Activated CD4-positive, CD25-positive, alpha-beta regulatory T cell (primary cell): ENCODE measurements at regions not wholly inside any gene's neighbourhood (a gene's known extent, or its start where the extent isn't known, plus 50 kb on each side); places are given as distances from the start of the nearest gene placed in this dataset.

Experiments
- DNase-seq, 4 experiments: peaks; one replicate each; lab custom pipeline; 2025; lab: John Stamatoyannopoulos, UW

GRCh38 chr4:43243433-43244116 is 351.1 kb downstream of the GRXCR1 start:
- DNase-seq: no peak

DNA sequence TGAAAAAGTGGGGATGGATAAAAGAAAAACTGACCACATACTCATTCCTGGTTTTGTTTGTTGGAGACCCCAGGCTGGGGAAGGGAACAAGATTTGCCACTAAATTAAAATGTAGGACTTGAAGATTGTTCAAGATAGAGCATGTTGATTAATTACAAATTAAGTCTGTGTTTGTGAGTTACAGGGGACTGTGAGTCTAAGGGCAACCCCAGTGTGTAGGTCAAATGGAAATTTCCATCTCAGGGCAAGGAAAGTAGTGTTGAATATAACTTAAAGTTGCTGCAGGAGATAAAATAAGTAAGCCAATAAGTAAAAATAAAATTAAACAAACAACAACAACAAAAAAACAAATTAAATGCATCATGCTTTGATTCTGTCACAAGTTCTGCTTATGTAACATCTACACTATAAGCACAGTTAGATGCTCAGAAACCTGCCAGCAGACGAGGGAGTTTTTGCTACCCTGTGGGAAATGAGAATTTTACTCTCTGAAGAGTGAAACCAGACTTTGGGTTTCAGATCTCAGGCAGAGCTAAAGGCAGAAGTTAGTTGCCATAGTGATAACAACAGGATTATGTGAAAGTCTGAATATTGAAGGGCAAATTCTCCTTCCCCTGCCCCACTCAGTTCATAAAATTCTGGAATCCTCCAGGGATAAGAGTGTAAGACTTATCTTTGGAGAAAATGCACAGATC is 352.3 kb downstream of the GRXCR1 start:
- no peak for DNase-seq

DNA sequence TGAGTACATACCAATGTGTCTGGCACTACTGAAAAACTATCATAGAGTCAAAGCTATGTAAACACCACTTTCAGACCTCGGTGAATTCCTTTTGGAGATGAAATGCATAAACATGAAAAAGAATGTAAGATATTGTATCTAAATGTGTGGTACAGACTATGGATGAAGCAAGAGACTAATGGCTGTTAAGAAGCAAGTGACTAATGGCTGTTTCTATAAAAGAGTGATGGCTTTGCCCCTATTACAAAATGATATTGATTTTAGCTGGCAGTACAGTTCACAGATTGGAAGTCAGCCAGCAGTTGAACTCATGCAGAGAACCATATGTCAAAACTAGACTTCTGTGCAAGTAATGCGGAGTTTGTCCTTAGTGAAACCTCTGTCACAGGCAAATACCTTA is 359.3 kb downstream of the GRXCR1 start:
- no peak for DNase-seq

- no peak for DNase-seq
Measured at GRCh38 chr4:43253541-43253940, 361.0 kb downstream of the GRXCR1 start.

GRCh38 chr4:43264730-43265129 is 372.2 kb downstream of the GRXCR1 start:
- no peak for DNase-seq

DNA sequence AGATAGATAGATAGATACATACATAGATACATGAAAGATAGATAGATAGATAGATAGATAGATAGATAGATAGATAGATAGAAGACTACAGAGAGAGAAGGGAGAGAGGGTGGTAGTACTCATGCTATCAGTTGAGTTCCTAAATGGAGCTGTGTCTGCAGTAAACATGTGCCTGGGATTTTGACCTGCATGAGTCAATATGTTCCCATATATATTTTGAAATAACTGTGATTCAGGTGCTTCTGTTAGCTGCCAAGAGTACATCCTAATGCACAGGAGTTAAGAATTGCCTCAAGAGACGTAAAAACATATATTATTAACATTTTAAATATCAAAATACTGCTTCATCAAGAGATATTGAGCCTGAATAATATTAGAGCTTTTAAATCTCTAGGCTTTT is 379.4 kb downstream of the GRXCR1 start:
- DNase-seq: no peak

GRCh38 chr4:43274376-43274775 is 381.9 kb downstream of the GRXCR1 start:
- DNase-seq: no peak

GRCh38 chr4:43275779-43276178 is 383.3 kb downstream of the GRXCR1 start:
- DNase-seq: no peak

DNA sequence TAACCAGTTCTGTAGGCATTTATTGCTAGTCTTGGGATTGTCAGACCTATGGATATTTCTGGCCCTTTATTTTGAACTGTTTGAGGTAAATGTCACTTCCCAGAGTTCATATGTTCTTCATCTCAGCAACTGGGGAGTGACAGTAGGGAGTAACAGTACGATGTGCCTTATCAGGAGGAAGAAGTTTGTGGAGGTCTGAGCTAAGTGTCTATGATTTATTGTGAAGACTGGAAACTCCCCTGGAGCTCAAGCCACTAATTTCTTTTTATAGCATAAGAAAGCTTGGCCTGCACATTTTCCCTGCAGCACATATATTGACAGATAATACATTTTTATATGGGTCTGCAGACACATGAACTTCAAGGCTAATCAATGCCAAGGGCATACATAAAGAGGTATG is 383.8 kb downstream of the GRXCR1 start:
- DNase-seq: no peak

DNA sequence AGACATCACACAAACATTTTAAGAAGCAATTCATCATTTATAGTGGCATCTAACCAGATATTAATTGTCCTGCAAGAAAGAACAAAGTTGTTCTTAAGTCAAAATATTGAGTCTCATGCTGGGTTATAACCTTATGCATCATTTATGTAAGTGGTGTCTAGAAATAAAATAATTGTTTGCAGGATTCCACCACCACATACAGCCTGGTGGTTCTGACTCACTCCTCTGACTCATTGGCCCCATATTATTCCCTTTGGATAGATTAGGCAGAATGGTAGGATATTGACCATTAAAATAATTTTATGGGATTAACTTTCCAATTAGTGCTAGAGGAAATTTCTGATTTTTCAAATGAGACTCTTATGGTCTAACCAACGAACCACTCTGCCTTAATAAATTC is 384.5 kb downstream of the GRXCR1 start:
- DNase-seq: no peak

- no peak for DNase-seq
Measured at GRCh38 chr4:43282534-43282933, 390.0 kb downstream of the GRXCR1 start.

DNA sequence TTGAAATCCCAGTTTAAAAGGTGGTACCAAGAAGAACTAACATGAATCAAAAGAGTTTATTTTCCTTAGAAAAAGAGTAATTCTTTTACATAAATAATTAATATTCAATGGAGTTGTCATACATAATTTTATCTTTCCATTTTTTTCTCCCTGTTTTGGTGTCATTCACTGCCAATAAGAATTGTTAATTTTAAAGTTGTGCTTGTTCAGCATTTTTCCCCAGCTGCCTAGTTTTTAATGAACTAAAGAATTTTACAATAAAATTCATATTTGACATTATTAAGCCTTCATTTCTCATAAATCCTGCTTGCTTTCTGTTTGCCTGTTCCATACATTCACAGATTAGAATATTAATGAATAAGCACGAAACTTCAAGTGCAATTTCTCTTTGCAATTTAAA is 393.6 kb downstream of the GRXCR1 start:
- DNase-seq: no peak

- no peak for DNase-seq
Measured at GRCh38 chr4:43296946-43297528, 404.5 kb downstream of the GRXCR1 start.

DNA sequence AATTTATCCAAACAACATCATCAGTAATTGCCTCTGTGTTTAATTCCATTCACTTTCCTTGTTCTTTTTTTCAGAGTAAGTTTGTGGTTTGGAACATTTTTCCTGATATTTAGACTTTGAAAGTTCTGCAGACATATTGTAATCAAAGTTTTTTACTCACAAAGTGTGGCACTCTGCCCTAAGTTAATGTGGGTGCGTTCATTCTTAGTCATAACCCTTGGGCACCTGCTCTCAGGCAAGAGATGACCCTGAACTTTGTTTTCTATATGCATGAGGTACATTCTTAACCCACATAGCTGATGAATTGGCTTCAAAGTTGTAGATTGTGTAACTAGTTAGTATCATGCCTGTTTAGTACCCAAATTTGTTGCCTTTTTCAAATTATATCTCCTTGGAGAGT is 424.3 kb downstream of the GRXCR1 start:
- DNase-seq: no peak

DNA sequence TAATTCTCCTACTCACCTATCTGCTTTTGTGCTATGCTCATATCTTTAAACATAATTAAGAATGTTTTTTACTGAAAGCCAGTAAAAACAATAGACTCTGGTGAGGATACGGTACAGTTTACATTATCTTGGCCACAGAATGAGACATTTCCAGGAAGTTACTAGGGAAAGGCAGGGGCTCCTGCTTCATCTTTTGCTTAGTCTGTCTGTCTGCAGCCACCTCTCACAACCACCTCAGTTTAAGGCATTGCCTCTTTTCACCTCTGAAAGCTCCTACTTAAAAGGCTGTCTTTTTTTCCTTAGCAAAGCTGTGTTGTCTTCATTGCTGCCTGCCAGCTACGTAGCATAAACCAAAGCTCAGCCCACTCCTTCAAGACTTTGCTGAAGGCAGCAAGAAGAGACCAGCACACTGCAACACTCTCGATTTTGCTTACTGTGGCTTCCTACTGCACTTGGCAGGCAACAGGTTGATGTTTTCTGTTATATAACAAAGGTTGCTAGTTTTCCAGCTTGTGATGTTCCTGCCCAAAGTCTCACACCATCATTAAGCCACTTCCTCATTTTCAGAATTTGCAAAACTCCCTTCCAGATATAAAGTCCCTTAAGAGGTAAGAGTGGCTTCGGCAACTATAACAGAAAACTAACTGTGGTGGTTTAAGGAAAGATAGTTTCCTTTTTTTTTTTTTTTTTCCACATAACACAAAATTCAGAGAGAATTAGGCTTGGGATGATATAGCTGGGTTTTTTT is 432.9 kb downstream of the GRXCR1 start:
- no peak for DNase-seq

DNA sequence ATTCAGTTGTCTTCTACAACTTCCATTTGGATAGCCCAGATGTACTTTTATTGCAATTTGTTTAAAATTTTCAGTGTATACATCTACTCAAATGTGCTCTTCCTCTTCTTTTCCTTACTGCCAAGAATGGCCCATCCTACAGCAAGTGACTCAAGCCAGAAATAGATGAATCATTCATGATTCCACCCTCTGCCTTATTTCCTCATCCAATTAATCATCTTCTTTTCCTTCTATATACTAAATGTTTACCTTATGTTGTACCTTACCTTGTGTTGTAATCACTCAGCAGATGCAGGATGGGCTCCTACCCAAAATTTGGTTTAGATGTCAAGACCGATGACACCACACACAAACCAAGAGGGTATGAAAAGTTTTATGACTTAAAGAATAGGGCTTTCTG is 437.8 kb downstream of the GRXCR1 start:
- no peak for DNase-seq

DNA sequence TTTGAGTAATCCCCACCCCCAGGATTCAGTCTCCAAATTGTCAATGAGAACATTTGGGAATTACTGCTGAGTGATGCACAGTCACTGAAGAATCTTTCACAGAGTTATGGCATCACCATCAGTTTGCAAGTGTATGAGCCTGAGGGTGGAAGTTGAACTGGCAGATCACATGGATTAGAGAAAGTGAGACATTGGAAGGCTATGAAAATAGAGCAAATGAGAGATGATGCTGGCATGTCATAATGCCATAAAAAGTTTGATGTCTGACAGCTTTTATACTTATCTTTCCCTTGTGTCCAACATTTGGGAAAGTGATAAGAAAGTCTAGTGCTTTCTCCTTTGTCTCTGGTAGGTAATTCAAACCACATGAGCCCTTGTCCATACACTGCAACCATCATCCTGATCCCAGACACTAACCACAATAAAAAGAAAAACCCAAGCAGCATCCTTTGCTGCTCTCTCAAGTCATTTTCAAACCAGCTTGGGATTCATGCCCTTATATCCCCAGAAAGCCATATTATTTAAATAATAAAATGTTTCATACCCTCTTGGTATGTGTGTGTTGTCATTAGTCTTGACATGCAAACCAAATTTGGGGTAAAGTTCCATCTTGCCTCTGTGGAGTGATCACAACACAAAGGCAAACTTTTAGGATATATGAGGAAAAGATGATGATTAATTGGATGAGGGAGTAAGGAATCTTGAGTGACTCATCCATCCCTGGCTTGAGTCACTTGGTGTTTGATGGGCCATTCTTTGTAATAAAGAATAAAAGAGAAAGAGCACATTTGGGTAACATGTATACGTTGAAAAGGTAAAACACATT is 438.9 kb downstream of the GRXCR1 start:
- no peak for DNase-seq

DNA sequence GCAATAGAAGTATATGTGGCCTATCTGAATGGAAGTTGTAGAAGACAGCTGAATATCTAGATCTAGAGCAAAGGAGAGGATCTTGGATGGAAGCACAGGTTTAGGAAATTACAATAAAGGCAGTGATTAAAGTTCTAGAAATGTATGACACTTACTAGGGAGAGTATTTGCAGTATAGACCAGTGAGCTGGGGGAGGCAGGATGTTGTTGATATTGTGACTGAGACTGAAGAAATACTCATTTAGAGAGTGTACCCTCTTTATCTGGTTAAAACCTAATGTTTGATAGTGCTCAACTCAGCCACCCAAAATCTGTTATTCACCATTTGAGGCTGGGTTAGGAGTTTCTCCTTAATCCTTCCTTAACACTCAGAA is 439.5 kb downstream of the GRXCR1 start:
- no peak for DNase-seq

- DNase-seq: no peak
Measured at GRCh38 chr4:43337707-43338106, 445.2 kb downstream of the GRXCR1 start.

- no peak for DNase-seq
Measured at GRCh38 chr4:43339435-43339834, 446.9 kb downstream of the GRXCR1 start.

DNA sequence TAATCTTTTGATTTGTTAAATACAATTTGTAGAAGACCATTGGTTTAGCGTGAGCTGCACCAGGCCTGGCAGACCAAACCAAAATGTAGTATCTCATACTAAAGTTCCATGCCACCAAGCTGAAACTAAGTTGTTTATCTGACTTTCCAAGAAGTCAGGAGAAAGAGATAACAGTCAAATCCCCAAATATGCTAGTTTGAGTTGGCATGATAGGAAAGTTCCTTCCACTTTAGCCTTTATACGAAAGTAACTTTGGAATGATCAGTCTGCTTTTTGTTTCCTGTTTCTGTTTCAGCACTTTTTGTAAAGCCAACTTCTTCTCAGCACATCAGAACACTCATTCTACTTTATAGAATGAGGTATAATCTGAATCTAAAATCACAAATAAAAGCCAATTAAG is 449.2 kb downstream of the GRXCR1 start:
- DNase-seq: no peak

GRCh38 chr4:43343298-43343697 is 450.8 kb downstream of the GRXCR1 start:
- DNase-seq: no peak
